ENCODE measurements at regions not wholly inside any gene's neighbourhood (a gene's known extent, or its start where the extent isn't known, plus 50 kb on each side); places are given as distances from the start of the nearest gene placed in this dataset.

DNA sequence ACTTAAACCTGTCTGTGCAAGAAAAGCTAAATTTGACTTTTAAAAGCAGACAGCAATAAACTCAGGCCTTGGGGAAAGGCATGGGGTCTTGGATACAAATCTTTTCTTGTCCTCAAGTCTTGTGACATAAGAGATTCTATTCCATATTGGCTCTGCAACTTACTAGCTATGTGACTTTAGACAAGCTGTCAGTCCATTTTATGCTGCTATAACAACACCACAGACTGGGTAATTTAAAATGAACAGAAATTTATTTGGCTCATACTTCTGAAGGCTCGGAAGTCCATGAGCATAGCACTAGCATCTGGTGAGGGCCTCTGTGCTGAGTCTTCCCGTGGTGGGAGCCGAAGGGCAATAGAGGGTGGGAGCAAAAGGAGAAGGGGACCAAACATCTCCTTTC lies 246.0 kb upstream of the MOCS1 start:
- Histone ChIP-seq H3K9me3 (ENCODE audit: low read length) (no peaks in the 10 kb centered on the region), H4K20me1 (ENCODE audit: insufficient read depth, low read length) (no peaks in the 10 kb centered on the region), H3K4me1 (ENCODE audit: insufficient read depth, low read length, severe bottlenecking) (no peaks in the 10 kb centered on the region), H3K9ac (ENCODE audit: low read length) (no peak overlapping the region), H2AFZ (ENCODE audit: low read length) (no peak overlapping the region), H3K27ac (ENCODE audit: low read depth, low read length, poor library complexity, severe bottlenecking) (no peak overlapping the region), H3K4me3 (ENCODE audit: low read depth, low read length, poor library complexity, severe bottlenecking) (no peak overlapping the region), H3K27me3 (ENCODE audit: insufficient read depth, low read length) (no peaks in the 10 kb centered on the region), H3F3A (ENCODE audit: insufficient read depth, low read length) (no peaks in the 10 kb centered on the region), H3K4me2 (ENCODE audit: low read length) (no peak overlapping the region), H3K79me2 (ENCODE audit: insufficient read depth, low read length) (no peaks in the 10 kb centered on the region), H3K36me3 (ENCODE audit: insufficient read depth, low read length) (no peaks in the 10 kb centered on the region), H3K9me2 (ENCODE audit: low read depth, low read length) (no peaks in the 10 kb centered on the region)
- TF ChIP-seq, protein P1, sequence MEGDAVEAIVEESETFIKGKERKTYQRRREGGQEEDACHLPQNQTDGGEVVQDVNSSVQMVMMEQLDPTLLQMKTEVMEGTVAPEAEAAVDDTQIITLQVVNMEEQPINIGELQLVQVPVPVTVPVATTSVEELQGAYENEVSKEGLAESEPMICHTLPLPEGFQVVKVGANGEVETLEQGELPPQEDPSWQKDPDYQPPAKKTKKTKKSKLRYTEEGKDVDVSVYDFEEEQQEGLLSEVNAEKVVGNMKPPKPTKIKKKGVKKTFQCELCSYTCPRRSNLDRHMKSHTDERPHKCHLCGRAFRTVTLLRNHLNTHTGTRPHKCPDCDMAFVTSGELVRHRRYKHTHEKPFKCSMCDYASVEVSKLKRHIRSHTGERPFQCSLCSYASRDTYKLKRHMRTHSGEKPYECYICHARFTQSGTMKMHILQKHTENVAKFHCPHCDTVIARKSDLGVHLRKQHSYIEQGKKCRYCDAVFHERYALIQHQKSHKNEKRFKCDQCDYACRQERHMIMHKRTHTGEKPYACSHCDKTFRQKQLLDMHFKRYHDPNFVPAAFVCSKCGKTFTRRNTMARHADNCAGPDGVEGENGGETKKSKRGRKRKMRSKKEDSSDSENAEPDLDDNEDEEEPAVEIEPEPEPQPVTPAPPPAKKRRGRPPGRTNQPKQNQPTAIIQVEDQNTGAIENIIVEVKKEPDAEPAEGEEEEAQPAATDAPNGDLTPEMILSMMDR (IDR thresholded peaks at IDR 0.05; ENCODE audit: low read length): no peak
- no peak for TF ChIP-seq EZH2 (IDR thresholded peaks at IDR 0.05; ENCODE audit: borderline replicate concordance, low read length)

DNA sequence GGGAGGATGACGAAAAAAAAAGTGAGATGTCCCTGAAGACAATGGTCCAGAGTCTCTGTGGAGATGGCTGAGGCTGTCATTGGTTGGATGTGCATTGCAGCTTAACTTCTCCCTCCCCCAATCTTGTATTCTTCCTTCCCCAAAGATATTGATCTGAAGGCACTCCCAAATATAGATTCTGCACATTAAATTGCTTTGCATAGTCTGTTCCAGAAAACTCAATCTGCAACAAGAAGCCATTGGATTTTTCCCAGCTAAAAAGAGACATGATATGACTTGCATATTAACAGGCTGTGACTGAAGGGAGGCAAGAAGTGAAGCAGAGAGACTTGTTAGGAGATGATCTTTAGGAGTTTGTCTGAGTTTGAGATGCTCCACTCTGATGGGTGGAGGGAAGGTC lies 245.2 kb upstream of the MOCS1 start:
- H3K4me3 ChIP-seq (ENCODE audit: low read depth, low read length, poor library complexity, severe bottlenecking): no peak overlapping the region
- no peaks in the 10 kb centered on the region for H3K9me3 ChIP-seq (ENCODE audit: low read length)
- no peaks in the 10 kb centered on the region for H3K4me1 ChIP-seq (ENCODE audit: insufficient read depth, low read length, severe bottlenecking)
- no peak overlapping the region for H3K4me2 ChIP-seq (ENCODE audit: low read length)
- H3K27me3 ChIP-seq (ENCODE audit: insufficient read depth, low read length): no peaks in the 10 kb centered on the region
- H3K9me2 ChIP-seq (ENCODE audit: low read depth, low read length): no peaks in the 10 kb centered on the region
- H4K20me1 ChIP-seq (ENCODE audit: insufficient read depth, low read length): no peaks in the 10 kb centered on the region
- H3K9ac ChIP-seq (ENCODE audit: low read length): no peak overlapping the region
- TF ChIP-seq EZH2 (IDR thresholded peaks at IDR 0.05; ENCODE audit: borderline replicate concordance, low read length): no peak
- TF ChIP-seq, protein P1 (IDR thresholded peaks at IDR 0.05; ENCODE audit: low read length): no peak
- no peak overlapping the region for H3K27ac ChIP-seq (ENCODE audit: low read depth, low read length, poor library complexity, severe bottlenecking)
- H3K79me2 ChIP-seq (ENCODE audit: insufficient read depth, low read length): no peaks in the 10 kb centered on the region
- H3K36me3 ChIP-seq (ENCODE audit: insufficient read depth, low read length): no peaks in the 10 kb centered on the region
- H3F3A ChIP-seq (ENCODE audit: insufficient read depth, low read length): no peaks in the 10 kb centered on the region
- H2AFZ ChIP-seq (ENCODE audit: low read length): no peak overlapping the region

DNA sequence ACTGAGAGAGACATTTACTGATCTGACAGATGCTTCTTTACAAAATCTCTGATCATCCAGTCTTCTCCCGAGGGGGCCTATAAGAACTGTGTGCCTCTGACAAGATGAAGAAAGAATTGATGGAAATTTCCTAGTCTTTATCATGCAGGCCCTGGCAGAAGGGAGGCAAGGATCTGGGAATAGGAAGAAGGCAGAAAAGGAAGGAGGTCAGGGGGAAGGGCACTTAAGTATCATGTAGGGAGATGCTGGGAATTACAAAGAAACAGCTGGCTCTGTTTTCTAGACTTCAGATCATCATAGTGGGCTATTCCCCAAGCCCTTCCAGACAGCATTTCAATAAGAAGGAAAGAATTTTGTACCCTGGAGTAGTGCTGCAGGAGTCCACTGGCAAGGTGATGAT lies 243.3 kb upstream of the MOCS1 start:
- Histone ChIP-seq H3K79me2 (ENCODE audit: insufficient read depth, low read length) (no peaks in the 10 kb centered on the region), H3F3A (ENCODE audit: insufficient read depth, low read length) (no peaks in the 10 kb centered on the region), H3K9ac (ENCODE audit: low read length) (no peak overlapping the region), H2AFZ (ENCODE audit: low read length) (no peak overlapping the region), H3K27ac (ENCODE audit: low read depth, low read length, poor library complexity, severe bottlenecking) (no peak overlapping the region), H3K4me2 (ENCODE audit: low read length) (no peak overlapping the region), H3K4me1 (ENCODE audit: insufficient read depth, low read length, severe bottlenecking) (no peaks in the 10 kb centered on the region), H4K20me1 (ENCODE audit: insufficient read depth, low read length) (no peaks in the 10 kb centered on the region), H3K27me3 (ENCODE audit: insufficient read depth, low read length) (no peaks in the 10 kb centered on the region), H3K9me3 (ENCODE audit: low read length) (no peaks in the 10 kb centered on the region), H3K36me3 (ENCODE audit: insufficient read depth, low read length) (no peaks in the 10 kb centered on the region), H3K9me2 (ENCODE audit: low read depth, low read length) (no peaks in the 10 kb centered on the region), H3K4me3 (ENCODE audit: low read depth, low read length, poor library complexity, severe bottlenecking) (no peak overlapping the region)
- TF ChIP-seq EZH2 (IDR thresholded peaks at IDR 0.05; ENCODE audit: borderline replicate concordance, low read length): no peak
- TF ChIP-seq, protein P1 (IDR thresholded peaks at IDR 0.05; ENCODE audit: low read length): no peak

Measured in OCI-LY1 (cell line).